ENCODE measurements at regions not wholly inside any gene's neighbourhood (a gene's known extent, or its start where the extent isn't known, plus 50 kb on each side); places are given as distances from the start of the nearest gene placed in this dataset.

- TF ChIP-seq ZFX (IDR thresholded peaks at IDR 0.05; ENCODE audit: borderline replicate concordance) (no peak), CTCF (IDR thresholded peaks at IDR 0.05) (no peak)
- no peak overlapping the region for H3K27ac ChIP-seq
Observed at GRCh38 chr9:108545436-108545835, 310.4 kb downstream of the ACTL7B start.

GRCh38 chr9:108544866-108545265 lies 310.9 kb downstream of the ACTL7B start:
- TF ChIP-seq CTCF (IDR thresholded peaks at IDR 0.05) = no peak
- no peak for TF ChIP-seq ZFX (IDR thresholded peaks at IDR 0.05; ENCODE audit: borderline replicate concordance)
- no peak overlapping the region for H3K27ac ChIP-seq

GRCh38 chr9:108543251-108543778 lies 312.5 kb downstream of the ACTL7B start:
- H3K27ac ChIP-seq = no peak overlapping the region

GRCh38 chr9:108537756-108538155 lies 318.0 kb downstream of the ACTL7B start:
- no peak overlapping the region for H3K27ac ChIP-seq
- TF ChIP-seq ZFX (IDR thresholded peaks at IDR 0.05; ENCODE audit: borderline replicate concordance) = no peak
- TF ChIP-seq CTCF (IDR thresholded peaks at IDR 0.05) = no peak

More at GRCh38 chr9:108543251-108543778, 312.5 kb downstream of the ACTL7B start:
- TF ChIP-seq ZFX (IDR thresholded peaks at IDR 0.05; ENCODE audit: borderline replicate concordance) (no peak), CTCF (IDR thresholded peaks at IDR 0.05) (no peak)

GRCh38 chr9:108536836-108537601 lies 318.8 kb downstream of the ACTL7B start:
- no peak overlapping the region for H3K27ac ChIP-seq
- TF ChIP-seq ZFX (IDR thresholded peaks at IDR 0.05; ENCODE audit: borderline replicate concordance) = no peak
- TF ChIP-seq CTCF (IDR thresholded peaks at IDR 0.05) = no peak

- TF ChIP-seq CTCF (IDR thresholded peaks at IDR 0.05) (peak; percentile 61), ZFX (IDR thresholded peaks at IDR 0.05; ENCODE audit: borderline replicate concordance) (no peak)
- no peak overlapping the region for H3K27ac ChIP-seq
Observed at GRCh38 chr9:108535526-108535925, 320.3 kb downstream of the ACTL7B start.

GRCh38 chr9:108534741-108535140 lies 321.0 kb downstream of the ACTL7B start:
- TF ChIP-seq ZFX (IDR thresholded peaks at IDR 0.05; ENCODE audit: borderline replicate concordance) (no peak), CTCF (IDR thresholded peaks at IDR 0.05) (no peak)
- no peak overlapping the region for H3K27ac ChIP-seq

Data from 22Rv1 (cell line).